Gastroesophageal sphincter (tissue), 3 donors: ENCODE measurements at regions not wholly inside any gene's neighbourhood (a gene's known extent, or its start where the extent isn't known, plus 50 kb on each side); places are given as distances from the start of the nearest gene placed in this dataset.

Experiments
- EP300 ChIP-seq: sonication (generic); formaldehyde crosslinking; IDR thresholded peaks from one replicate; pipeline ENCODE4 v1.6.1; 2017; ENCODE audit warnings: antibody characterized with exemption, mild to moderate bottlenecking
- TF ChIP-seq, protein P1 (sequence below), 4 experiments: fragments of 200-600 bp in 2 of 4; fragments of 450-650 bp in 2 of 4; sonication (generic) in 1 of 4; IDR thresholded peaks; one replicate each; pipeline ENCODE4 v1.5.1; 2017 to 2019; ENCODE audit warnings: antibody characterized with exemption in 4 of 4, mild to moderate bottlenecking in 2 of 4, moderate library complexity in 2 of 4

DNA sequence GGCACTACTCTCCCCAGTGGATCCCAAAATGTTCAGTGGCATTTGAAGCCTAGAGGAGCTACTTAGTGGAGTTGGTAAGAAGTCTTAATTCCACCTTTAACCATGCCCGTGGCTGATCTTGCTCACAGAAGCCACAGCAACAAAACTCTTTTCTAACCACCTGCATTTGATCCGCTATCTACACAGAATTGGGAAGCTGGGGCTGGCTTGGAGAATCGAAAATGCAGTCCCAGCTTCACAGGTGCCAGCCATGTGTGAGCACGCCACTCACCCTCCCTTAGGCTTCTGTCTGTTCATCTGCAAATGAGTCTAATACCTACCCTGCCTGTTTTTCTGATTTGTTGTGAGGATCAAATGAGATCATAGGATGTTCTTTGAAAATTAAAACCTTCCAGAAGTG, 182.6 kb downstream of the BCL11A start:
- TF ChIP-seq, protein P1, sequence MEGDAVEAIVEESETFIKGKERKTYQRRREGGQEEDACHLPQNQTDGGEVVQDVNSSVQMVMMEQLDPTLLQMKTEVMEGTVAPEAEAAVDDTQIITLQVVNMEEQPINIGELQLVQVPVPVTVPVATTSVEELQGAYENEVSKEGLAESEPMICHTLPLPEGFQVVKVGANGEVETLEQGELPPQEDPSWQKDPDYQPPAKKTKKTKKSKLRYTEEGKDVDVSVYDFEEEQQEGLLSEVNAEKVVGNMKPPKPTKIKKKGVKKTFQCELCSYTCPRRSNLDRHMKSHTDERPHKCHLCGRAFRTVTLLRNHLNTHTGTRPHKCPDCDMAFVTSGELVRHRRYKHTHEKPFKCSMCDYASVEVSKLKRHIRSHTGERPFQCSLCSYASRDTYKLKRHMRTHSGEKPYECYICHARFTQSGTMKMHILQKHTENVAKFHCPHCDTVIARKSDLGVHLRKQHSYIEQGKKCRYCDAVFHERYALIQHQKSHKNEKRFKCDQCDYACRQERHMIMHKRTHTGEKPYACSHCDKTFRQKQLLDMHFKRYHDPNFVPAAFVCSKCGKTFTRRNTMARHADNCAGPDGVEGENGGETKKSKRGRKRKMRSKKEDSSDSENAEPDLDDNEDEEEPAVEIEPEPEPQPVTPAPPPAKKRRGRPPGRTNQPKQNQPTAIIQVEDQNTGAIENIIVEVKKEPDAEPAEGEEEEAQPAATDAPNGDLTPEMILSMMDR (IDR thresholded peaks at IDR 0.05): no peak
- no peak for TF ChIP-seq EP300
